ENCODE measurements at regions not wholly inside any gene's neighbourhood (a gene's known extent, or its start where the extent isn't known, plus 50 kb on each side); places are given as distances from the start of the nearest gene placed in this dataset.

DNA sequence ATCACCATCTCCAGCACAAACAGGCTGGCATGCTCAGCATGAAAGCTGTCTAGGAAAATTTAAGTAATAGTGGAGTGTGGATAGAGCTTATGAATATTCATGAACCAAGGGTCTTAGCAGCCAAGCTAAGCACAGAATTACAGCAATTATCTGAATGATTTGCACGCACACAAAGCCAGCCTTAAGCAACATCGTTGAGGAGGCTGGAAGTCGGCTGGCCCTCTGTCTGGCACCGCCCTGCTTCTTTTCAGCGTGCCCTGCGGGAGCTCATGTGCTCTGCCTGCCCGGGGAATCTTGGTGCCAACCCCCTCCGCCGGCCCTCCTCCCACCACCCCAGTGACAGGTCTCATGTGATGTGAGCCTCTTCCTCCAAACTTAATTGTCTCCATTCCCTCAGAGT lies 540.1 kb downstream of the CMPK2 start:
- Histone ChIP-seq H2BK5ac (ENCODE audit: insufficient read length, low read length) (no peak overlapping the region), H3K4me2 (ENCODE audit: insufficient read depth, insufficient read length, low read length) (no peak overlapping the region), H3K9ac (ENCODE audit: extremely low read depth, insufficient read length, low read length) (no peak overlapping the region), H4K20me1 (ENCODE audit: control insufficient read depth, insufficient read depth, insufficient read length) (no peaks in the 10 kb centered on the region), H3K79me2 (ENCODE audit: insufficient read depth, low read length) (no peaks in the 10 kb centered on the region), H3K18ac (ENCODE audit: insufficient read length, low read depth, low read length) (no peak overlapping the region), H4K5ac (ENCODE audit: insufficient read length, low read depth, low read length) (no peak overlapping the region), H2BK120ac (ENCODE audit: low read depth, low read length, poor library complexity, severe bottlenecking) (no peak overlapping the region), H3K56ac (ENCODE audit: insufficient read length, low read depth, low read length) (no peak overlapping the region), H2AFZ (ENCODE audit: low read length) (no peak overlapping the region), H3K23me2 (ENCODE audit: insufficient read length, low read depth, low read length, poor library complexity, severe bottlenecking) (no peaks in the 10 kb centered on the region), H3K9me3 (ENCODE audit: control insufficient read depth, low read depth, low read length) (no peaks in the 10 kb centered on the region), H2BK20ac (ENCODE audit: low read depth, low read length, poor library complexity, severe bottlenecking) (no peak overlapping the region), H2BK15ac (ENCODE audit: low read depth, low read length) (no peak overlapping the region), H3K79me1 (ENCODE audit: insufficient read depth, low read depth, low read length, poor library complexity, severe bottlenecking) (no peaks in the 10 kb centered on the region), H3K4ac (ENCODE audit: low read depth, low read length) (no peak overlapping the region), H2AK5ac (ENCODE audit: insufficient read length, low read length) (no peak overlapping the region), H4K8ac (replicated peaks; ENCODE audit: insufficient read length, low read depth, low read length) (no peak overlapping the region), H3K4me1 (ENCODE audit: insufficient read depth, low read length) (no peaks in the 10 kb centered on the region; the same call in 1 of the 2 replicates), H4K91ac (ENCODE audit: insufficient read length, low read depth, low read length) (no peak overlapping the region), H3T11ph (ENCODE audit: low read length) (no peak overlapping the region), H3K23ac (ENCODE audit: insufficient read length, low read depth, low read length) (no peak overlapping the region), H3K27ac (ENCODE audit: insufficient read length, low read depth, low read length) (no peak overlapping the region), H2BK12ac (ENCODE audit: insufficient read length, low read depth, low read length) (no peak overlapping the region), H3K27me3 (ENCODE audit: insufficient read depth, low read length) (no peaks in the 10 kb centered on the region), H3K14ac (ENCODE audit: insufficient read depth, low read length) (no peak overlapping the region)
- peaks cover under 1 to 10% (median 3%) of the 10 kb centered on the region in 3 experiments; a peak in 2 of 7 replicates for H3K36me3 Mint-ChIP-seq (ENCODE audit: insufficient read depth in 1 of 3, low read depth in 3 of 3)
- DNase-seq, result peak; percentile 37
- TF ChIP-seq, protein P1, sequence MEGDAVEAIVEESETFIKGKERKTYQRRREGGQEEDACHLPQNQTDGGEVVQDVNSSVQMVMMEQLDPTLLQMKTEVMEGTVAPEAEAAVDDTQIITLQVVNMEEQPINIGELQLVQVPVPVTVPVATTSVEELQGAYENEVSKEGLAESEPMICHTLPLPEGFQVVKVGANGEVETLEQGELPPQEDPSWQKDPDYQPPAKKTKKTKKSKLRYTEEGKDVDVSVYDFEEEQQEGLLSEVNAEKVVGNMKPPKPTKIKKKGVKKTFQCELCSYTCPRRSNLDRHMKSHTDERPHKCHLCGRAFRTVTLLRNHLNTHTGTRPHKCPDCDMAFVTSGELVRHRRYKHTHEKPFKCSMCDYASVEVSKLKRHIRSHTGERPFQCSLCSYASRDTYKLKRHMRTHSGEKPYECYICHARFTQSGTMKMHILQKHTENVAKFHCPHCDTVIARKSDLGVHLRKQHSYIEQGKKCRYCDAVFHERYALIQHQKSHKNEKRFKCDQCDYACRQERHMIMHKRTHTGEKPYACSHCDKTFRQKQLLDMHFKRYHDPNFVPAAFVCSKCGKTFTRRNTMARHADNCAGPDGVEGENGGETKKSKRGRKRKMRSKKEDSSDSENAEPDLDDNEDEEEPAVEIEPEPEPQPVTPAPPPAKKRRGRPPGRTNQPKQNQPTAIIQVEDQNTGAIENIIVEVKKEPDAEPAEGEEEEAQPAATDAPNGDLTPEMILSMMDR (conservative IDR thresholded peaks at IDR 0.05), result no peak
- H3K27ac Mint-ChIP-seq, result no peak overlapping the region
- H3K4me3 Mint-ChIP-seq, result no peak overlapping the region
- H3K4me1 Mint-ChIP-seq, result peaks cover 6 to 7% of the 10 kb centered on the region in 2 experiments
- peaks cover 10 to 12% of the 10 kb centered on the region in 2 experiments; a peak in 4 of 5 replicates for H3K9me3 Mint-ChIP-seq
- no peaks in the 10 kb centered on the region; the same call in 1 of the 2 replicates for H3K27me3 Mint-ChIP-seq (ENCODE audit: low read depth)
- WGBS (ENCODE audit: extremely low coverage, insufficient read length, low lambda C conversion rate), result no CpG with 5 or more reads among the region's 9 CpGs

Measured in H9 (cell line).